GM18517 (cell line): ENCODE measurements at regions not wholly inside any gene's neighbourhood (a gene's known extent, or its start where the extent isn't known, plus 50 kb on each side); places are given as distances from the start of the nearest gene placed in this dataset.
A peak's percentile ranks its signal among the peaks of the same experiment; 100 is the strongest.
"Not testable (repeated sequence)": the region's sequence is repeated elsewhere in the genome, so short reads cannot be mapped to it uniquely, and the experiment has no call there.

Experiments
- ATAC-seq: cut with Tn5 transposase; IDR thresholded peaks from one replicate; pipeline ENCODE4 v1.9.1; 2021; ENCODE audit warnings: mild to moderate bottlenecking, moderate library complexity; ENCODE audit not compliant: unreplicated experiment

- ATAC-seq, result no peak
These were observed 127.3 kb downstream of the ATP23 start for GRCh38 chr12:58068706-58069105.

- ATAC-seq, result no peak
These were observed 128.0 kb downstream of the ATP23 start for GRCh38 chr12:58069268-58069963.

- ATAC-seq, result no peak
These were observed 130.6 kb downstream of the ATP23 start for GRCh38 chr12:58071994-58072393.

GRCh38 chr12:58074259-58074658, 132.9 kb downstream of the ATP23 start:
- no peak for ATAC-seq

GRCh38 chr12:58079806-58080205, 138.4 kb downstream of the ATP23 start:
- ATAC-seq, result no peak

GRCh38 chr12:58081488-58081887, 140.1 kb downstream of the ATP23 start:
- ATAC-seq, result no peak

GRCh38 chr12:58082996-58083395, 141.6 kb downstream of the ATP23 start:
- no peak for ATAC-seq

GRCh38 chr12:58086006-58086405, 144.6 kb downstream of the ATP23 start:
- no peak for ATAC-seq

- no peak for ATAC-seq
These were observed 145.6 kb downstream of the ATP23 start for GRCh38 chr12:58086930-58087329.

- no peak for ATAC-seq
These were observed 146.2 kb downstream of the ATP23 start for GRCh38 chr12:58087423-58088127.

- no peak for ATAC-seq
These were observed 148.2 kb downstream of the ATP23 start for GRCh38 chr12:58089588-58089987.

GRCh38 chr12:58090685-58091084, 149.3 kb downstream of the ATP23 start:
- ATAC-seq, result no peak

- peak; percentile 82 for ATAC-seq
These were observed 153.6 kb downstream of the ATP23 start for GRCh38 chr12:58095002-58095401.

GRCh38 chr12:58097741-58098140, 156.4 kb downstream of the ATP23 start:
- no peak for ATAC-seq

GRCh38 chr12:58099476-58099875, 158.1 kb downstream of the ATP23 start:
- no peak for ATAC-seq

GRCh38 chr12:58104351-58104755, 163.0 kb downstream of the ATP23 start:
- ATAC-seq, result no peak

- ATAC-seq, result no peak
These were observed 164.1 kb downstream of the ATP23 start for GRCh38 chr12:58105225-58106119.

- ATAC-seq, result no peak
These were observed 164.8 kb downstream of the ATP23 start for GRCh38 chr12:58106195-58106594.

- ATAC-seq, result no peak
These were observed 175.8 kb downstream of the ATP23 start for GRCh38 chr12:58117201-58117600.

- ATAC-seq, result no peak
These were observed 176.3 kb downstream of the ATP23 start for GRCh38 chr12:58117667-58118066.

GRCh38 chr12:58125761-58126160, 184.4 kb downstream of the ATP23 start:
- not testable (repeated sequence) for ATAC-seq
